Muscle layer of duodenum (tissue), 2 donors: ENCODE measurements at regions not wholly inside any gene's neighbourhood (a gene's known extent, or its start where the extent isn't known, plus 50 kb on each side); places are given as distances from the start of the nearest gene placed in this dataset.

Experiments
- H3K27ac ChIP-seq: one replicate; pipeline ENCODE4 v1.7.0; 2013; ENCODE audit warnings: mild to moderate bottlenecking, low read length
- H3K27me3 ChIP-seq: one replicate; pipeline ENCODE4 v1.7.0; 2013; ENCODE audit warnings: low read depth, mild to moderate bottlenecking, control low read depth, low read length
- H3K36me3 ChIP-seq, 2 donors: one replicate each; pipeline ENCODE4 v1.7.0; 2013; ENCODE audit warnings: low read length in 2 of 2, control low read depth in 1 of 2, mild to moderate bottlenecking in 1 of 2; ENCODE audit not compliant: insufficient read depth in 2 of 2, control insufficient read depth in 1 of 2
- H3K4me1 ChIP-seq, 2 donors: one replicate each; pipeline ENCODE4 v1.7.0; 2013; ENCODE audit warnings: low read length in 2 of 2, mild to moderate bottlenecking in 2 of 2, control low read depth in 1 of 2, moderate library complexity in 1 of 2; ENCODE audit not compliant: insufficient read depth in 2 of 2, control insufficient read depth in 1 of 2
- H3K4me3 ChIP-seq, 2 donors: one replicate each; pipeline ENCODE4 v1.7.0; 2013; ENCODE audit warnings: low read length in 2 of 2, low read depth in 1 of 2, mild to moderate bottlenecking in 1 of 2
- H3K9me3 ChIP-seq, 2 donors: one replicate each; pipeline ENCODE4 v1.7.0; 2013; ENCODE audit warnings: low read length in 2 of 2, control low read depth in 1 of 2, mild to moderate bottlenecking in 1 of 2; ENCODE audit not compliant: control insufficient read depth in 1 of 2
- donor health status: healthy.

- no peak overlapping the region for H3K27ac ChIP-seq
- no peak overlapping the region for H3K4me3 ChIP-seq
- no peaks in the 10 kb centered on the region for H3K36me3 ChIP-seq
- H3K27me3 ChIP-seq: no peaks in the 10 kb centered on the region
- no peaks in the 10 kb centered on the region for H3K4me1 ChIP-seq
- no peaks in the 10 kb centered on the region for H3K9me3 ChIP-seq
Observed at GRCh38 chr7:13153266-13153665, 465.8 kb downstream of the ARL4A start.

DNA sequence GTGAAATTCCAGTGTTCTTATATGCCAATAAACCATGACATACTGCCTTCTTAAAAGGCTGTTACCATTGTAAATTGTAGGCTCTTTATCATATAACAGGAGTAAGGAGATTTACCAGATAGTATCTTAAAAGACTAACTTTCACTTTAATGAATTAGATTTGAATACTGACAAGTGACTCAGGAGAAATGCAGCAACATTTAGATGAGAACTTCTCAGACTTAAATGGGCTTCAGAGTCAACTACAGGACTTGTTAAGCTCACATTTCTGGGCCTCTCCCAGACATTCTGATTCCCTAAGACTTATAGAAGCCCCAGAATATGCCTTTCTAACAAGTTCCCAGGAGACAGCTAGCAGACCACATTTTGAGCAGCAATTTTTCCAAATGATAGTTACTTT, 466.3 kb downstream of the ARL4A start:
- Histone ChIP-seq H3K36me3 (no peaks in the 10 kb centered on the region), H3K4me3 (no peak overlapping the region), H3K27ac (no peak overlapping the region), H3K27me3 (no peaks in the 10 kb centered on the region), H3K9me3 (no peaks in the 10 kb centered on the region), H3K4me1 (no peaks in the 10 kb centered on the region)

DNA sequence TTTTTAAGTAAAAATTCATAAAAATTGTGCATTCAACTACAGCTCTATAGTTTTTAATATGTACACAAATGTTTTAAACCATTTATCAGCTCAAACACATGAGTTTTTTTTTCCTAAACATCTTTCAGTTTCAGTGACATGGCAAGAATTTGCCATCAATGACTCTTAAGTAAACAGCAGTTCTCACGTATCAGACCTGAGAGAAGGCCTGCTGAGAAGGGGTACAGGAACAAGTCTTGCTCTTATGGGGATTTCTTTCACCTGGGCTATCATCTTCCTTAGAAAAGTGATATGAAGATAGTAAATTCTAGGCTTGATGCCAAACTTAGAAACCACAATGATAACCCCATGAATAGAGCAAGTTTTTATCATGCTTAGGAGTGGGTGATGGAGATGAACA, 467.8 kb downstream of the ARL4A start:
- H3K4me3 ChIP-seq: no peak overlapping the region
- H3K9me3 ChIP-seq: no peaks in the 10 kb centered on the region
- H3K27me3 ChIP-seq: no peaks in the 10 kb centered on the region
- no peaks in the 10 kb centered on the region for H3K4me1 ChIP-seq
- H3K36me3 ChIP-seq: no peaks in the 10 kb centered on the region
- H3K27ac ChIP-seq: no peak overlapping the region

GRCh38 chr7:13159003-13159402, 471.6 kb downstream of the ARL4A start:
- H3K27ac ChIP-seq: no peak overlapping the region
- no peaks in the 10 kb centered on the region for H3K9me3 ChIP-seq
- H3K4me3 ChIP-seq: no peak overlapping the region
- no peaks in the 10 kb centered on the region for H3K4me1 ChIP-seq
- H3K27me3 ChIP-seq: no peaks in the 10 kb centered on the region
- H3K36me3 ChIP-seq: no peaks in the 10 kb centered on the region

- Histone ChIP-seq H3K4me3 (no peak overlapping the region), H3K9me3 (no peaks in the 10 kb centered on the region), H3K4me1 (no peaks in the 10 kb centered on the region), H3K36me3 (no peaks in the 10 kb centered on the region), H3K27me3 (no peaks in the 10 kb centered on the region), H3K27ac (no peak overlapping the region)
Observed at GRCh38 chr7:13159467-13160184, 472.2 kb downstream of the ARL4A start.

- Histone ChIP-seq H3K4me3 (no peak overlapping the region), H3K4me1 (no peaks in the 10 kb centered on the region), H3K36me3 (no peaks in the 10 kb centered on the region), H3K27me3 (no peaks in the 10 kb centered on the region), H3K9me3 (no peaks in the 10 kb centered on the region), H3K27ac (no peak overlapping the region)
Observed at GRCh38 chr7:13161125-13161524, 473.7 kb downstream of the ARL4A start.

- H3K36me3 ChIP-seq: no peaks in the 10 kb centered on the region
- H3K4me3 ChIP-seq: no peak overlapping the region
- no peak overlapping the region for H3K27ac ChIP-seq
- no peaks in the 10 kb centered on the region for H3K4me1 ChIP-seq
- no peaks in the 10 kb centered on the region for H3K9me3 ChIP-seq
- H3K27me3 ChIP-seq: no peaks in the 10 kb centered on the region
Observed at GRCh38 chr7:13165854-13166253, 478.4 kb downstream of the ARL4A start.

DNA sequence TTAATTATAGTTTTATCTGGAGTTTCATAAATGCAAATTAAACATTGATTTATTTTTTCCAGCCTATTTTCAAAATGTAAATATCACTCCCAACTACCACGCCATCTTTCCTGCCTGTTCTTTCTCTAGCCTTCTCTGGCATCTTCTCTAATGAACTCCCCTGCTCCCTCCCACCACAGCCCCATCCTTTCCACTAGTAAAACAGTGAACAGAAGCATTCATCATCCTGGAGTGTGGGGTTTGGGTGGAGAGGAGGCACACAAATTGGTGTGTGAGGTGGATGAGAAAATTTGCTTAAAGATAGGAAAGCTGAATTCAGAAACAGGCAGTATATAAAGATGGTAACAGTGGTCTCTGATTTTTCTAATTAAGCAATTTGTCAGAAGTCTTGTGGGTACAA, 479.4 kb downstream of the ARL4A start:
- H3K4me3 ChIP-seq: no peak overlapping the region
- H3K9me3 ChIP-seq: no peaks in the 10 kb centered on the region
- H3K27me3 ChIP-seq: no peaks in the 10 kb centered on the region
- no peaks in the 10 kb centered on the region for H3K36me3 ChIP-seq
- no peaks in the 10 kb centered on the region for H3K4me1 ChIP-seq
- H3K27ac ChIP-seq: no peak overlapping the region

DNA sequence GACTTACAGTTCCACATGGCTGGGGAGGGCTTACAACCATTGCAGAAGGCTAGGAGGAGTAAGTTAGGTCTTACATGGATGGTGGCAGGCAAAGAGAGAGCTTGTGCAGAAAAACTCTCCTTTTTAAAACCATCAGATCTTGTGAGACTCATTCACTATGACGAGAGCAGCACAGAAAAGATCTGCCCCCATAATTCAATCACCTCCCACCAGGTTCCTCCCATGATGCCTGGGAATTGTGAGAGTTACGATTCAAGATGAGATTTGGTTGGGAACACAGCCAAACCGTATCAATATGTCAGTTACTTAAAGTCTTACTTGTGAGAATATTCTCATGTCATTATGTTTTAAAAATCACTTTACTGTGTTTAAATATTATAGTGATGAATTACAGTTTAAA, 481.9 kb downstream of the ARL4A start:
- no peaks in the 10 kb centered on the region for H3K9me3 ChIP-seq
- H3K36me3 ChIP-seq: no peaks in the 10 kb centered on the region
- H3K27me3 ChIP-seq: no peaks in the 10 kb centered on the region
- H3K27ac ChIP-seq: no peak overlapping the region
- no peaks in the 10 kb centered on the region for H3K4me1 ChIP-seq
- H3K4me3 ChIP-seq: no peak overlapping the region

DNA sequence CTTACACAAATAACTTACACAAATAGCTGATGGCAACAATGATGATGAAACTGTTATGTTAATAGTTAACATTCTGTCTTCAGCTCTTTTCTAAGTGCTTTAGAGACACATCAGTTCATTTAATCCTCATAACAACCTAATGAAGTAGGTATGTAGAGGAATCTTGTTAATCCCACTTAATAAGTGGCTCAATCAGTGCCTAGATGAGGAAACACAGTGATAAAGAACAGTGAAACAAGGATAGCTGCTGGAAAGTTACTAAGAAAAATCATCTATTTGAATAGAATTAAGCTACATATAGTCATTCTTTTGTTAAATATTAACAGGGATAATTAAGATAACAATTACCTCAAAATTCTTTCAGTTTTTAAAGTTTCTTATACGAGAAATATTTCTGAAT, 487.6 kb downstream of the ARL4A start:
- Histone ChIP-seq H3K9me3 (no peaks in the 10 kb centered on the region), H3K27ac (no peak overlapping the region)

GRCh38 chr7:13179011-13179582, 491.7 kb downstream of the ARL4A start:
- H3K27me3 ChIP-seq: no peaks in the 10 kb centered on the region
- no peak overlapping the region for H3K4me3 ChIP-seq
- peaks cover 0 to 7% of the 10 kb centered on the region in 2 donors for H3K4me1 ChIP-seq
- no peaks in the 10 kb centered on the region for H3K9me3 ChIP-seq
- H3K36me3 ChIP-seq: no peaks in the 10 kb centered on the region
- H3K27ac ChIP-seq: no peak overlapping the region

More for the DNA sequence above, 487.6 kb downstream of the ARL4A start:
- Histone ChIP-seq H3K27me3 (no peaks in the 10 kb centered on the region), H3K4me1 (no peaks in the 10 kb centered on the region), H3K36me3 (no peaks in the 10 kb centered on the region), H3K4me3 (no peak overlapping the region)
